ENCODE measurements at regions not wholly inside any gene's neighbourhood (a gene's known extent, or its start where the extent isn't known, plus 50 kb on each side); places are given as distances from the start of the nearest gene placed in this dataset.

GRCh38 chr10:10489805-10490571 is 527.7 kb upstream of the CELF2 start:
- Mint-ChIP-seq H3K4me3 (ENCODE audit: unreplicated experiment) (no peak overlapping the region), H3K9me3 (ENCODE audit: unreplicated experiment) (no peaks in the 10 kb centered on the region), H3K4me1 (ENCODE audit: low read depth, unreplicated experiment) (no peaks in the 10 kb centered on the region), H3K27me3 (ENCODE audit: insufficient read depth, unreplicated experiment) (peaks cover 12% of the 10 kb centered on the region), H3K36me3 (ENCODE audit: insufficient read depth, unreplicated experiment) (no peaks in the 10 kb centered on the region), H3K27ac (ENCODE audit: unreplicated experiment) (no peak overlapping the region)
- ChIA-PET POLR2A (no interaction called here), CTCF (no interaction called here)
- Histone ChIP-seq H3K4me1 (no peaks in the 10 kb centered on the region), H3K4me3 (ENCODE audit: low read depth, low read length) (no peak overlapping the region), H3K36me3 (ENCODE audit: control insufficient read depth, insufficient read depth, low read length) (no peaks in the 10 kb centered on the region), H3K27me3 (replicated peaks; ENCODE audit: control insufficient read depth, insufficient read depth, low read length) (no peaks in the 10 kb centered on the region), H3K9me3 (no peaks in the 10 kb centered on the region)
- intact Hi-C loops (cut with micrococcal nuclease; ENCODE audit: unreplicated experiment): no loop called here
- BruUV-seq (replicated peaks): no TSS peak
- TF ChIP-seq, protein P1, sequence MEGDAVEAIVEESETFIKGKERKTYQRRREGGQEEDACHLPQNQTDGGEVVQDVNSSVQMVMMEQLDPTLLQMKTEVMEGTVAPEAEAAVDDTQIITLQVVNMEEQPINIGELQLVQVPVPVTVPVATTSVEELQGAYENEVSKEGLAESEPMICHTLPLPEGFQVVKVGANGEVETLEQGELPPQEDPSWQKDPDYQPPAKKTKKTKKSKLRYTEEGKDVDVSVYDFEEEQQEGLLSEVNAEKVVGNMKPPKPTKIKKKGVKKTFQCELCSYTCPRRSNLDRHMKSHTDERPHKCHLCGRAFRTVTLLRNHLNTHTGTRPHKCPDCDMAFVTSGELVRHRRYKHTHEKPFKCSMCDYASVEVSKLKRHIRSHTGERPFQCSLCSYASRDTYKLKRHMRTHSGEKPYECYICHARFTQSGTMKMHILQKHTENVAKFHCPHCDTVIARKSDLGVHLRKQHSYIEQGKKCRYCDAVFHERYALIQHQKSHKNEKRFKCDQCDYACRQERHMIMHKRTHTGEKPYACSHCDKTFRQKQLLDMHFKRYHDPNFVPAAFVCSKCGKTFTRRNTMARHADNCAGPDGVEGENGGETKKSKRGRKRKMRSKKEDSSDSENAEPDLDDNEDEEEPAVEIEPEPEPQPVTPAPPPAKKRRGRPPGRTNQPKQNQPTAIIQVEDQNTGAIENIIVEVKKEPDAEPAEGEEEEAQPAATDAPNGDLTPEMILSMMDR (IDR thresholded peaks at IDR 0.05; ENCODE audit: insufficient read depth in 1 of 2, low read depth in 1 of 2, low read length in 1 of 2, severe bottlenecking in 1 of 2, unreplicated experiment in 1 of 2): no peak
- no peak for DNase-seq

- Histone ChIP-seq H3K27me3 (replicated peaks; ENCODE audit: control insufficient read depth, insufficient read depth, low read length) (no peaks in the 10 kb centered on the region), H3K4me1 (no peaks in the 10 kb centered on the region), H3K36me3 (ENCODE audit: control insufficient read depth, insufficient read depth, low read length) (no peaks in the 10 kb centered on the region), H3K4me3 (ENCODE audit: low read depth, low read length) (no peak overlapping the region), H3K9me3 (no peaks in the 10 kb centered on the region)
- Mint-ChIP-seq H3K9me3 (ENCODE audit: unreplicated experiment) (no peaks in the 10 kb centered on the region), H3K27me3 (ENCODE audit: insufficient read depth, unreplicated experiment) (peaks cover 11% of the 10 kb centered on the region), H3K36me3 (ENCODE audit: insufficient read depth, unreplicated experiment) (no peaks in the 10 kb centered on the region), H3K4me1 (ENCODE audit: low read depth, unreplicated experiment) (no peaks in the 10 kb centered on the region), H3K4me3 (ENCODE audit: unreplicated experiment) (no peak overlapping the region), H3K27ac (ENCODE audit: unreplicated experiment) (no peak overlapping the region)
- no TSS peak for BruUV-seq (replicated peaks)
- TF ChIP-seq, protein P1 (IDR thresholded peaks at IDR 0.05; ENCODE audit: insufficient read depth in 1 of 2, low read depth in 1 of 2, low read length in 1 of 2, severe bottlenecking in 1 of 2, unreplicated experiment in 1 of 2): no peak
- CTCF ChIA-PET: no interaction called here
- intact Hi-C loops (cut with micrococcal nuclease; ENCODE audit: unreplicated experiment): no loop called here
- DNase-seq: no peak
- POLR2A ChIA-PET: no interaction called here
Observed at GRCh38 chr10:10490581-10490980, 527.1 kb upstream of the CELF2 start.

DNA sequence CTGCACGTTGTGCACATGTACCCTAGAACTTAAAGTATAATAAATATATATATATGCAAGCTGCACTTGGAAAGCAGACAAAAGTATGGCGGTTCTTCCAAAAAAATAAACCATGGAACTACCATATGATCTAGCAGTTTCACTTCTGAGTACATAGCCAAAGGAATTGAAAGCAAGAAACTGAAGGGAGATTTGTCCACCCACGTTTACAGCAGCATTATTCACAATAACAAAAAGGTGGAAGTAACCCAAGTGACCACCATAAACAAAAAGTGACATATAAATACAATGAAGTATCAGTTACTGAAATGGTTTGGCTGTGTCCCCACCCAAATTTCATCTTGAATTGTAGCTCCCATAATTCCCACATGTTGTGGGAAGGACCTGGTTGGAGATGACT is 525.3 kb upstream of the CELF2 start:
- no peaks in the 10 kb centered on the region for H3K4me1 Mint-ChIP-seq (ENCODE audit: low read depth, unreplicated experiment)
- H3K27ac Mint-ChIP-seq (ENCODE audit: unreplicated experiment): no peak overlapping the region
- no peak overlapping the region for H3K4me3 ChIP-seq (ENCODE audit: low read depth, low read length)
- BruUV-seq (replicated peaks): no TSS peak
- CTCF ChIA-PET: no interaction called here
- TF ChIP-seq, protein P1 (IDR thresholded peaks at IDR 0.05; ENCODE audit: insufficient read depth in 1 of 2, low read depth in 1 of 2, low read length in 1 of 2, severe bottlenecking in 1 of 2, unreplicated experiment in 1 of 2): no peak
- peaks cover 7% of the 10 kb centered on the region for H3K27me3 Mint-ChIP-seq (ENCODE audit: insufficient read depth, unreplicated experiment)
- H3K9me3 ChIP-seq: no peaks in the 10 kb centered on the region
- peaks cover 9% of the 10 kb centered on the region for H3K9me3 Mint-ChIP-seq (ENCODE audit: unreplicated experiment)
- no peak for DNase-seq
- no peaks in the 10 kb centered on the region for H3K36me3 Mint-ChIP-seq (ENCODE audit: insufficient read depth, unreplicated experiment)
- H3K27me3 ChIP-seq (replicated peaks; ENCODE audit: control insufficient read depth, insufficient read depth, low read length): no peaks in the 10 kb centered on the region
- intact Hi-C loops (cut with micrococcal nuclease; ENCODE audit: unreplicated experiment): no loop called here
- no peaks in the 10 kb centered on the region for H3K4me1 ChIP-seq
- H3K4me3 Mint-ChIP-seq (ENCODE audit: unreplicated experiment): no peak overlapping the region
- no peaks in the 10 kb centered on the region for H3K36me3 ChIP-seq (ENCODE audit: control insufficient read depth, insufficient read depth, low read length)
- POLR2A ChIA-PET: no interaction called here
